GM12878 (cell line): ENCODE measurements at regions not wholly inside any gene's neighbourhood (a gene's known extent, or its start where the extent isn't known, plus 50 kb on each side); places are given as distances from the start of the nearest gene placed in this dataset.

Experiments used
- ATAC-seq: fragments of 200-7000 bp; cut with Tn5 transposase; 3 replicates; pipeline ENCODE4 v1.9.1; 2020; ENCODE audit warnings: mild to moderate bottlenecking, moderate library complexity
- BruUV-seq: library from RNA; stranded (reverse); fragments of 400-500 nt; replicated peaks from 2 replicates; lab custom pipeline; 2021; lab: Mats Ljungman, UMichigan
- CTCF ChIA-PET: fragments of 300-600 bp; sonication (Branson Sonifier 250); formaldehyde crosslinking; extraction: SDS; loops from one replicate; lab custom pipeline; 2021; ENCODE audit warnings: inconsistent platforms; lab: Yijun Ruan, JAX
- POLR2A ChIA-PET: fragments of 350-600 bp; formaldehyde crosslinking; extraction: SDS; loops from one replicate; lab custom pipeline; 2021; ENCODE audit warnings: inconsistent platforms; lab: Charles Lee
- RAD21 ChIA-PET: fragments of 300-600 bp; sonication (Branson Sonifier 250); formaldehyde crosslinking; loops from one replicate; lab custom pipeline; 2023; ENCODE audit warnings: antibody characterized with exemption; ENCODE audit not compliant: unreplicated experiment; lab: Charles Lee
- SMC1A ChIA-PET: fragments of 300-600 bp; sonication (Branson Sonifier 250); formaldehyde crosslinking; loops from one replicate; lab custom pipeline; 2023; ENCODE audit not compliant: unreplicated experiment, uncharacterized antibody; lab: Charles Lee
- DNase-seq: peaks from one replicate; pipeline ENCODE4 v3.0.0-alpha.2; 2011; ENCODE audit warnings: low read depth, low spot score
- FAIRE-seq: peaks from 3 replicates; lab custom pipeline; 2011; peaks lifted over from hg19 to GRCh38; lab: Jason Lieb, UNC
- H2AFZ ChIP-seq: 2 replicates; pipeline ENCODE4 v1.6.0; 2011; ENCODE audit warnings: low read depth, low read length, control low read depth; ENCODE audit not compliant: control insufficient read depth
- H3K27ac ChIP-seq: 2 replicates; pipeline ENCODE4 v1.5.1; 2011; ENCODE audit warnings: control low read depth; ENCODE audit not compliant: control insufficient read depth, insufficient read depth
- H3K27me3 ChIP-seq, 2 experiments: replicated peaks in 1 of 2; 2 replicates each; pipeline versions ENCODE4 v1.6.0 to v1.6.1; 2011; ENCODE audit warnings: low read length in 1 of 2; ENCODE audit not compliant: control insufficient read depth in 2 of 2, insufficient read depth in 2 of 2
- H3K36me3 ChIP-seq, 2 experiments: 2 replicates each; pipeline ENCODE4 v1.5.1; 2011; ENCODE audit warnings: low read length in 1 of 2; ENCODE audit not compliant: control insufficient read depth in 2 of 2, insufficient read depth in 2 of 2
- H3K4me1 ChIP-seq: 2 replicates; pipeline ENCODE4 v1.6.1; 2011; ENCODE audit warnings: mild to moderate bottlenecking, low read length, moderate library complexity, mixed read lengths; ENCODE audit not compliant: control insufficient read depth, insufficient read depth
- H3K4me2 ChIP-seq: 2 replicates; pipeline ENCODE4 v1.6.0; 2011; ENCODE audit warnings: control low read depth; ENCODE audit not compliant: control insufficient read depth, insufficient read depth
- H3K4me3 ChIP-seq: fragments of 200-600 bp; sonication (generic); 2 replicates; pipeline ENCODE4 v1.5.1; 2016
- H3K79me2 ChIP-seq: 2 replicates; pipeline ENCODE4 v1.6.0; 2011; ENCODE audit warnings: low read length; ENCODE audit not compliant: control insufficient read depth, insufficient read depth
- H3K9ac ChIP-seq: 2 replicates; pipeline ENCODE4 v1.8.0; 2011; ENCODE audit warnings: low read length, control low read depth, mixed read lengths; ENCODE audit not compliant: control insufficient read depth, insufficient read depth
- H3K9me3 ChIP-seq: replicated peaks from 3 replicates; pipeline ENCODE4 v1.5.1; 2011; ENCODE audit warnings: mild to moderate bottlenecking, low read length; ENCODE audit not compliant: control insufficient read depth, insufficient read depth
- H4K20me1 ChIP-seq: 2 replicates; pipeline ENCODE4 v1.6.0; 2011; ENCODE audit not compliant: control insufficient read depth, insufficient read depth
- BACH1 ChIP-seq: fragments of 450-650 bp; IDR thresholded peaks from 2 replicates; pipeline ENCODE4 v1.6.1; 2017; ENCODE audit warnings: mild to moderate bottlenecking, borderline replicate concordance
- BCL3 ChIP-seq: IDR thresholded peaks from 2 replicates; pipeline ENCODE4 v1.6.1; 2011; ENCODE audit warnings: borderline replicate concordance, low read depth, mild to moderate bottlenecking, moderate library complexity, low read length; ENCODE audit not compliant: insufficient read depth, poor library complexity, severe bottlenecking
- DPF2 ChIP-seq: fragments of 450-650 bp; IDR thresholded peaks from 2 replicates; pipeline ENCODE4 v1.6.1; 2017; ENCODE audit warnings: mild to moderate bottlenecking
- GABPA ChIP-seq: IDR thresholded peaks from 2 replicates; pipeline ENCODE4 v1.6.1; 2014; ENCODE audit warnings: antibody characterized with exemption, low read depth, mild to moderate bottlenecking, inconsistent platforms
- IKZF1 ChIP-seq: fragments of 450-650 bp; conservative IDR thresholded peaks from 2 replicates; pipeline ENCODE4 v1.6.1; 2017; ENCODE audit warnings: antibody characterized with exemption, mild to moderate bottlenecking
- IRF5 ChIP-seq: fragments of 450-650 bp; IDR thresholded peaks from 2 replicates; pipeline ENCODE4 v1.6.1; 2017; ENCODE audit warnings: borderline replicate concordance
- JUND ChIP-seq: IDR thresholded peaks from 2 replicates; pipeline ENCODE4 v1.6.1; 2012; ENCODE audit warnings: low read depth, mild to moderate bottlenecking, low read length, improper control_type of control experiment, moderate library complexity
- NBN ChIP-seq: fragments of 450-650 bp; IDR thresholded peaks from 2 replicates; pipeline ENCODE4 v1.6.1; 2016
- NR2C2 ChIP-seq: IDR thresholded peaks from 2 replicates; pipeline ENCODE4 v1.6.1; 2011; ENCODE audit warnings: borderline replicate concordance, low read depth; ENCODE audit not compliant: control insufficient read depth, insufficient read length
- RAD21 ChIP-seq: IDR thresholded peaks from 2 replicates; pipeline ENCODE4 v1.6.1; 2011; ENCODE audit warnings: mild to moderate bottlenecking, low read depth, low read length, moderate library complexity; ENCODE audit not compliant: insufficient read depth
- SIN3A ChIP-seq: IDR thresholded peaks from 2 replicates; pipeline ENCODE4 v1.6.1; 2012; ENCODE audit warnings: low read depth, low read length, improper control_type of control experiment
- YY1 ChIP-seq: IDR thresholded peaks from 2 replicates; pipeline ENCODE4 v1.6.1; 2011; ENCODE audit warnings: low read depth, mild to moderate bottlenecking, low read length
- ZSCAN29 ChIP-seq: fragments of 450-650 bp; IDR thresholded peaks from 2 replicates; pipeline ENCODE4 v1.6.1; 2017; ENCODE audit warnings: mild to moderate bottlenecking, moderate library complexity
- WGBS: methylation state at CpG from one replicate; pipeline ENCODE4 v1.1.6; 2016; ENCODE audit warnings: low lambda C conversion rate; ENCODE audit not compliant: insufficient replicate concordance, insufficient coverage; ENCODE audit errors: missing lambda C conversion rate; 5-methylcytosine and 5-hydroxymethylcytosine counted together
- in situ Hi-C: fragments of 300-500 bp; cut with MboI; formaldehyde crosslinking; loops from 9 replicates; pipeline ENCODE4 v1.14.3; 2018; ENCODE audit warnings: mixed read lengths
- intact Hi-C: fragments of 100-400 bp; cut with micrococcal nuclease; formaldehyde crosslinking; loops from one replicate; pipeline ENCODE4 v1.14.2; 2022; ENCODE audit not compliant: unreplicated experiment

- DNase-seq = no peak
Observed at GRCh38 chr1:206419783-206420182, 50.5 kb upstream of the IKBKE start.

GRCh38 chr1:206420471-206420870 is 49.8 kb upstream of the IKBKE start:
- ChIA-PET CTCF (no interaction called here), SMC1A (interaction anchor here (1.3 kb wide), 1 partner anchor 10 kb away, joined by 7 read pairs; no protein-coding TSS in a partner anchor), POLR2A (no interaction called here), RAD21 (no interaction called here)
- ATAC-seq (no peak), DNase-seq (no peak), FAIRE-seq (no peak)
- H3K9me3 ChIP-seq = no peaks in the 10 kb centered on the region
- H3K4me3 ChIP-seq = no peak overlapping the region
- H3K27me3 ChIP-seq = no peaks in the 10 kb centered on the region
- no TSS peak for BruUV-seq
- H3K79me2 ChIP-seq = no peaks in the 10 kb centered on the region
- H4K20me1 ChIP-seq = no peaks in the 10 kb centered on the region; the same call in 1 of the 2 replicates
- intact Hi-C loops (no loop called here), in situ Hi-C loops (no loop called here)
- H3K4me2 ChIP-seq = no peak overlapping the region
- H3K27ac ChIP-seq = no peak overlapping the region
- 70% methylated on average over 4 of the region's 4 CpGs for WGBS
- H3K36me3 ChIP-seq = no peaks in the 10 kb centered on the region; a peak in 1 of 4 replicates
- H2AFZ ChIP-seq = no peak overlapping the region
- no peaks in the 10 kb centered on the region for H3K4me1 ChIP-seq
- no peak overlapping the region for H3K9ac ChIP-seq
- TF ChIP-seq ZSCAN29 (no peak), BCL3 (no peak), YY1 (no peak), IRF5 (no peak), IKZF1 (no peak), RAD21 (no peak), GABPA (no peak), NR2C2 (no peak), JUND (no peak), DPF2 (no peak), SIN3A (no peak), BACH1 (no peak)

More at GRCh38 chr1:206419783-206420182, 50.5 kb upstream of the IKBKE start:
- in situ Hi-C loops (no loop called here), intact Hi-C loops (no loop called here)
- BruUV-seq = no TSS peak
- Histone ChIP-seq H3K9me3 (no peaks in the 10 kb centered on the region), H3K36me3 (no peaks in the 10 kb centered on the region; a peak in 1 of 4 replicates), H3K27ac (no peak overlapping the region), H3K4me2 (no peak overlapping the region), H3K4me1 (no peaks in the 10 kb centered on the region), H3K27me3 (no peaks in the 10 kb centered on the region), H4K20me1 (no peaks in the 10 kb centered on the region; the same call in 1 of the 2 replicates), H3K79me2 (no peaks in the 10 kb centered on the region), H3K9ac (no peak overlapping the region), H2AFZ (no peak overlapping the region), H3K4me3 (no peak overlapping the region)
- no peak for ATAC-seq
- POLR2A ChIA-PET = interaction anchor here (0.7 kb wide), 1 partner anchor 701 kb away, joined by 3 read pairs; no protein-coding TSS in a partner anchor
- RAD21 ChIA-PET = no interaction called here
- CTCF ChIA-PET = no interaction called here
- WGBS = 93% methylated on average over 2 of the region's 2 CpGs
- no peak for FAIRE-seq
- SMC1A ChIA-PET = interaction anchor here (0.6 to 1.3 kb wide), 2 partner anchors 11 to 290 kb away, joined by 3 to 7 read pairs; no protein-coding TSS in a partner anchor
- TF ChIP-seq NBN = no peak
